T-helper 17 cell (primary cell): ENCODE measurements at regions not wholly inside any gene's neighbourhood (a gene's known extent, or its start where the extent isn't known, plus 50 kb on each side); places are given as distances from the start of the nearest gene placed in this dataset.
A peak's percentile ranks its signal among the peaks of the same experiment; 100 is the strongest.

Experiments used
- ATAC-seq: fragments of 150-1000 bp; cut with Tn5 transposase; 2 replicates; pipeline ENCODE4 v1.10.0; 2021; ENCODE audit warnings: mild to moderate bottlenecking, moderate library complexity
- DNase-seq, 3 donors: peaks; one replicate each; pipeline versions ENCODE4 v3.0.0 to v3.0.0-alpha.2; 2020 to 2021
- H3K9me3 ChIP-seq: one replicate; pipeline ENCODE4 v1.7.0; 2013; ENCODE audit warnings: low read length, mild to moderate bottlenecking; ENCODE audit not compliant: control insufficient read depth, poor library complexity, severe bottlenecking
- H3K27ac Mint-ChIP-seq: one replicate; pipeline ENCODE4 v1.8.0; 2022; ENCODE audit warnings: mild to moderate bottlenecking, moderate library complexity, mixed read lengths
- H3K27me3 Mint-ChIP-seq: one replicate; pipeline ENCODE4 v1.8.0; 2022; ENCODE audit warnings: mixed read lengths
- H3K36me3 Mint-ChIP-seq: one replicate; pipeline ENCODE4 v1.8.0; 2022; ENCODE audit warnings: low read depth, mixed read lengths
- H3K4me1 Mint-ChIP-seq: one replicate; pipeline ENCODE4 v1.8.0; 2022; ENCODE audit warnings: mild to moderate bottlenecking, mixed read lengths
- H3K4me3 Mint-ChIP-seq: one replicate; pipeline ENCODE4 v1.8.0; 2022; ENCODE audit warnings: mild to moderate bottlenecking, moderate library complexity, mixed read lengths

- Mint-ChIP-seq H3K27ac (no peak overlapping the region), H3K27me3 (no peaks in the 10 kb centered on the region), H3K4me3 (no peak overlapping the region), H3K36me3 (no peaks in the 10 kb centered on the region), H3K4me1 (no peaks in the 10 kb centered on the region)
- ATAC-seq (no peak), DNase-seq (no peak)
- H3K9me3 ChIP-seq, result no peaks in the 10 kb centered on the region
These were observed 495.8 kb upstream of the POU3F3 start for GRCh38 chr2:104358122-104358521.

- Mint-ChIP-seq H3K36me3 (no peaks in the 10 kb centered on the region), H3K4me3 (no peak overlapping the region), H3K27me3 (no peaks in the 10 kb centered on the region), H3K4me1 (no peaks in the 10 kb centered on the region), H3K27ac (no peak overlapping the region)
- H3K9me3 ChIP-seq, result no peaks in the 10 kb centered on the region
- DNase-seq (no peak), ATAC-seq (no peak)
These were observed 492.5 kb upstream of the POU3F3 start for GRCh38 chr2:104361414-104361813.

DNA sequence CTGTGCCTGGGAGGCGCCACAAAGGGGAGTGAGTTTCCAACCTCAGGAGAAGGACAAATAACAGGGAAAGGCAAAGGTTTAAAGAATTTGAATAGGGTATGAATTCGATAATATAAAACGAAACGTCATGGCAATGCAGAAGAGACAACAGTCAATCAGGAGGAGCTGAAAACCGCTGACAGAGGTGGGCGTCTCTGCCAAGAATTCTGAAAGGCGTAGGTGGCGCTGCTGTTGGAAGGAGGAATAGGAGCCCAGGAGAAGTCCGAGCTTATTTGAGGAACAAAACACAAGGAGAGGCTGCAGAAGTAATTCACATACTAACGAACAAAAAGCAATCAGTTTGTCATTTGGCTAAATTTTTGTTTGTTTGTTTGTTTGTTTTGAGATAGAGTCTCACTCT lies 485.8 kb upstream of the POU3F3 start:
- ATAC-seq (no peak), DNase-seq (no peak)
- H3K4me3 Mint-ChIP-seq, result no peak overlapping the region
- no peaks in the 10 kb centered on the region for H3K9me3 ChIP-seq
- peaks cover 2% of the 10 kb centered on the region for H3K4me1 Mint-ChIP-seq
- no peaks in the 10 kb centered on the region for H3K27me3 Mint-ChIP-seq
- H3K36me3 Mint-ChIP-seq, result no peaks in the 10 kb centered on the region
- H3K27ac Mint-ChIP-seq, result no peak overlapping the region

GRCh38 chr2:104371087-104371781 lies 482.7 kb upstream of the POU3F3 start:
- no peaks in the 10 kb centered on the region for H3K27me3 Mint-ChIP-seq
- no peaks in the 10 kb centered on the region for H3K36me3 Mint-ChIP-seq
- no peak overlapping the region for H3K27ac Mint-ChIP-seq
- H3K4me1 Mint-ChIP-seq, result peaks cover 2% of the 10 kb centered on the region
- H3K9me3 ChIP-seq, result no peaks in the 10 kb centered on the region
- ATAC-seq (no peak), DNase-seq (no peak)
- no peak overlapping the region for H3K4me3 Mint-ChIP-seq

- no peak for ATAC-seq
- Mint-ChIP-seq H3K27me3 (no peaks in the 10 kb centered on the region), H3K27ac (no peak overlapping the region), H3K36me3 (no peaks in the 10 kb centered on the region), H3K4me3 (no peak overlapping the region), H3K4me1 (peaks cover 2% of the 10 kb centered on the region)
- no peak for DNase-seq
- peaks cover 3% of the 10 kb centered on the region for H3K9me3 ChIP-seq
These were observed 478.7 kb upstream of the POU3F3 start for GRCh38 chr2:104375206-104375605.

DNA sequence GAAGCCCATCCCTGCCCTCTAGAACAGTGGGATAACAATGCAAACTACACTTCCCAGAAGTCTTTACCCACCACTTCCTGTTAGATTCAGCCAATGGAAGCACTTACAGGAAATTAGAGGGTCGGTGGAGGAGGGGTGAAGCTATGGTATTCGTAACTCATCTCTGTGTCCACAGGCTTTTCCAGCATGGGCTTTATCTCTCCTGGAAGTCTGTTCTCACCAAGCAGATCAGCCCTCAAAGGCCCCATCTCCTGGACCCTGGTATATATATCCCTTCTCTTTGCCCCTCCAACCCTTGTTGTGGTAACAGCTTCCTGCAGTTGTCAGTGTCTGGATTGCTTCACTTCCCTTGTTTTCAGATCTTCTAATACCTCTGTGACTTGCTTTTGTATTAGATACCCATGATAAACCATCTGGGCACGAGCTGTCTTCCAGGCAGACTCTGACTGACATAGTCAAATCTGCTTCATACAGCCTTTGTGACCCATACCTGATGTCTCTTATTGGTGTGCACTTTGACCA lies 475.0 kb upstream of the POU3F3 start:
- H3K9me3 ChIP-seq, result peaks cover 3% of the 10 kb centered on the region
- H3K4me3 Mint-ChIP-seq, result peak overlapping the region; percentile 53
- H3K27ac Mint-ChIP-seq, result no peak overlapping the region
- H3K36me3 Mint-ChIP-seq, result no peaks in the 10 kb centered on the region
- ATAC-seq, result peak; percentile 65
- no peak for DNase-seq
- no peaks in the 10 kb centered on the region for H3K27me3 Mint-ChIP-seq
- no peaks in the 10 kb centered on the region for H3K4me1 Mint-ChIP-seq

GRCh38 chr2:104384961-104385360 lies 469.0 kb upstream of the POU3F3 start:
- no peak overlapping the region for H3K4me3 Mint-ChIP-seq
- no peak overlapping the region for H3K27ac Mint-ChIP-seq
- no peaks in the 10 kb centered on the region for H3K36me3 Mint-ChIP-seq
- no peaks in the 10 kb centered on the region for H3K4me1 Mint-ChIP-seq
- no peaks in the 10 kb centered on the region for H3K27me3 Mint-ChIP-seq
- DNase-seq (no peak), ATAC-seq (no peak)
- H3K9me3 ChIP-seq, result no peaks in the 10 kb centered on the region

GRCh38 chr2:104385743-104386142 lies 468.2 kb upstream of the POU3F3 start:
- H3K9me3 ChIP-seq, result no peaks in the 10 kb centered on the region
- Mint-ChIP-seq H3K27ac (no peak overlapping the region), H3K27me3 (no peaks in the 10 kb centered on the region), H3K4me1 (no peaks in the 10 kb centered on the region), H3K36me3 (no peaks in the 10 kb centered on the region), H3K4me3 (no peak overlapping the region)
- DNase-seq (no peak), ATAC-seq (no peak)

DNA sequence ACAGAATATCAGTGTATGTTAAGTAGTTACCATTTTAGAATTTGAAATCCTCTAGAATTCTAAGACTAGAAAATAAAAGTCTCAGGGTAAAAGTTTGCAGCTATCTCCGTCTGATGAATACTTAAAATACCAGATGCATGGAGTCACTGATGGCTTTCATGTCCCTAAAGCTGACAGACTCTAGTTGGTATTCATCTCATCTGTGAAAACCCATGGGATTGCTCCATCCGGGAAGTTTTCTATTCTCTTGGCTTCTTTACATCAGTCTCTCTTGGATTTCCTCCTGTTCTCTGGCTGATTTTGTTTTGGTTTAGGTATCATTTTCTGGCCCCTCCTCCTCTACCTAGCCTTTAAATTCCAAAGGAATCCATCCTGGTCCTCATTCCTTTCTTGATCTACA lies 465.6 kb upstream of the POU3F3 start:
- H3K36me3 Mint-ChIP-seq, result no peaks in the 10 kb centered on the region
- DNase-seq, result no peak
- H3K4me1 Mint-ChIP-seq, result no peaks in the 10 kb centered on the region
- no peaks in the 10 kb centered on the region for H3K27me3 Mint-ChIP-seq
- H3K4me3 Mint-ChIP-seq, result no peak overlapping the region
- no peak overlapping the region for H3K27ac Mint-ChIP-seq
- no peaks in the 10 kb centered on the region for H3K9me3 ChIP-seq
- no peak for ATAC-seq

- ATAC-seq (no peak), DNase-seq (no peak)
- Mint-ChIP-seq H3K36me3 (no peaks in the 10 kb centered on the region), H3K27me3 (no peaks in the 10 kb centered on the region), H3K4me1 (no peaks in the 10 kb centered on the region), H3K27ac (no peak overlapping the region), H3K4me3 (no peak overlapping the region)
- no peaks in the 10 kb centered on the region for H3K9me3 ChIP-seq
These were observed 451.1 kb upstream of the POU3F3 start for GRCh38 chr2:104402825-104403224.

- Mint-ChIP-seq H3K27me3 (no peaks in the 10 kb centered on the region), H3K27ac (no peak overlapping the region), H3K4me3 (no peak overlapping the region), H3K4me1 (no peaks in the 10 kb centered on the region), H3K36me3 (no peaks in the 10 kb centered on the region)
- H3K9me3 ChIP-seq, result no peaks in the 10 kb centered on the region
- ATAC-seq, result no peak
- DNase-seq, result no peak
These were observed 449.4 kb upstream of the POU3F3 start for GRCh38 chr2:104404526-104404925.

DNA sequence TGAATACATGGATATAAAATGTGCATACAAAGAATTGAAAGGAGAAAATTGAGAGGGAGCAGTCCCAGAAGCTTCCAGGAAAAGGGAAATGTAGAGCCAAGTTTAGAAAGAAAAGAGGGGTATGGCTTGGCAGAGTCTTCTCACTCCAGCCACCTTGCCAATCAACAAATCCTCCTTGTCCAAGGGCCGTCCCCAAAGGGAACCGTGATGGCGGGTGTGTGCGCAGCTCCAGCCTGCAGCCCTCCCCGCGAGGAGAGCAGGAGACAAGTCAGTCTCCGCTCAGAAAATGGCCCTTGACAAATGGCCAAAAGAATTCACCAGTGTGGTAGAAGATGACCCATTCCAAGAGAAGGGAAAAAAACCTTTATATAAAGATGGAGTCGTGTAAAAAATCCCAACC lies 448.3 kb upstream of the POU3F3 start:
- DNase-seq (no peak), ATAC-seq (no peak)
- Mint-ChIP-seq H3K4me1 (no peaks in the 10 kb centered on the region), H3K4me3 (no peak overlapping the region), H3K36me3 (no peaks in the 10 kb centered on the region), H3K27ac (no peak overlapping the region), H3K27me3 (no peaks in the 10 kb centered on the region)
- no peaks in the 10 kb centered on the region for H3K9me3 ChIP-seq

- ATAC-seq, result no peak
- H3K27ac Mint-ChIP-seq, result no peak overlapping the region
- no peaks in the 10 kb centered on the region for H3K4me1 Mint-ChIP-seq
- no peak for DNase-seq
- no peaks in the 10 kb centered on the region for H3K36me3 Mint-ChIP-seq
- no peaks in the 10 kb centered on the region for H3K27me3 Mint-ChIP-seq
- no peaks in the 10 kb centered on the region for H3K9me3 ChIP-seq
- no peak overlapping the region for H3K4me3 Mint-ChIP-seq
These were observed 447.6 kb upstream of the POU3F3 start for GRCh38 chr2:104406261-104406726.

GRCh38 chr2:104407641-104408040 lies 446.3 kb upstream of the POU3F3 start:
- DNase-seq (no peak), ATAC-seq (no peak)
- H3K36me3 Mint-ChIP-seq, result no peaks in the 10 kb centered on the region
- no peak overlapping the region for H3K27ac Mint-ChIP-seq
- no peak overlapping the region for H3K4me3 Mint-ChIP-seq
- no peaks in the 10 kb centered on the region for H3K27me3 Mint-ChIP-seq
- no peaks in the 10 kb centered on the region for H3K9me3 ChIP-seq
- H3K4me1 Mint-ChIP-seq, result no peaks in the 10 kb centered on the region
